GM12892 (cell line): ENCODE measurements at regions not wholly inside any gene's neighbourhood (a gene's known extent, or its start where the extent isn't known, plus 50 kb on each side); places are given as distances from the start of the nearest gene placed in this dataset.

Experiments
- POLR2A ChIP-seq: IDR thresholded peaks from 2 replicates; pipeline ENCODE4 v1.6.1; 2011; ENCODE audit warnings: low read depth, low read length, control low read depth
- POLR2AphosphoS5 ChIP-seq: IDR thresholded peaks from 2 replicates; pipeline ENCODE4 v1.6.1; 2011; ENCODE audit warnings: low read depth, low read length, control low read depth

- TF ChIP-seq POLR2A: no peak
- TF ChIP-seq POLR2AphosphoS5: no peak
Measured at GRCh38 chr11:19365743-19366410, 125.1 kb upstream of the E2F8 start.
